ENCODE measurements at regions not wholly inside any gene's neighbourhood (a gene's known extent, or its start where the extent isn't known, plus 50 kb on each side); places are given as distances from the start of the nearest gene placed in this dataset.
"Not testable (repeated sequence)": the region's sequence is repeated elsewhere in the genome, so short reads cannot be mapped to it uniquely, and the experiment has no call there.

DNA sequence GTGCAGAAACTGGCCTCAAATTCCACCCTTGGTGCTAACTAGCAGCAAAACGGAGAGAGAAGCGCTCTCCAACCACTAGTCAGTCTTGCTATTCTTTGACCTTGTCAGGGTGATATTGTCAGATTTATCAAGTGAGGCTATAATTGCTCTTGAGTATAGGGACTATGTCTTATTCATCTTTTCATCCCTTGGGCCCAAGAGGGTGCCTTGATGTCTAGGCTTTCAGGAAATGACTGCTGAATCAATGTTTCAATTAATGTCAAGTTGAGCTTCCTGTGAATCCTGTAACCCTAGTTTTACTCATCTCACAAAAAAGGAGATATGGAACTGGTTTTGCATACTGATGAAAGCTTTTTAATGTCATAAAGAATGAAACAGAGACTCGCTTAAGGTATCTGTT lies 701.3 kb downstream of the EDEM1 start:
- DNase-seq: no peak

DNA sequence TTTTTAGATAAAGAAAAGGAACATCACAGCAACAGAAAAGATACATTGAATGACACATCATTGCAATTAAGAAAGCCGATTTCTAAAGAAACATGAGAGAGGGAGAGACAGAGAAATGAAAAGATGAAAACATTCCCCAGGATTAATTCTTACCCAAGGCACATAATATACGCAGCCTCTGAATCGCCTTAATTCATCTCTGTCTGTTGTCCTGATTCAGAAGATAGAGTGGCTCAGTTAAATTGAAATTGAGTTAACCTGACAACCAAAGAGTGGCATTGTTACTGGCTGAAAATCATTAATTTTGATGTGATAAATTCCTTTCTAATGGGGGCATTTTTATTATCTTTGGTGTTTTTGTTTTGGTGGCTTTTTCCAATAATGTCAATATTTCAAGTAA lies 701.9 kb downstream of the EDEM1 start:
- DNase-seq: no peak

DNA sequence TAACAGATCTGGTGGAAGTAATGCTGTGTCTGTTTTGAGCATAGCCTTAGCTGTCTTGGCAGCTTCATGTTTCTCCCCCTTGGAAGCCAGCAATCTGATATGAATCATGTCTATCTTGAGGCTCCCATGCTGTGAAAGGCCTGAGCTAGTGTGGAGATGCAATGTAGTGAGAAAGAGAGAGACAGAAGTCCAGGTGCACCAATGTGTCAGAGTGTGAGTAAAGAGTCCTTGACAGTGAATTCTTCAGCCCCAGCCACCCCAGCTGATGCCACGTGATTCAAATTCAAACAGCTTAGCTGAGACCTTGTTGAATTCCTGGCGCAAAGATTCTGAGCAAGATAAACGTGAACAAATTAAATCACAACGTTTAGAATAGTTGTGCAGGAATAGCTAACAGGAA lies 704.2 kb downstream of the EDEM1 start:
- DNase-seq: no peak

DNA sequence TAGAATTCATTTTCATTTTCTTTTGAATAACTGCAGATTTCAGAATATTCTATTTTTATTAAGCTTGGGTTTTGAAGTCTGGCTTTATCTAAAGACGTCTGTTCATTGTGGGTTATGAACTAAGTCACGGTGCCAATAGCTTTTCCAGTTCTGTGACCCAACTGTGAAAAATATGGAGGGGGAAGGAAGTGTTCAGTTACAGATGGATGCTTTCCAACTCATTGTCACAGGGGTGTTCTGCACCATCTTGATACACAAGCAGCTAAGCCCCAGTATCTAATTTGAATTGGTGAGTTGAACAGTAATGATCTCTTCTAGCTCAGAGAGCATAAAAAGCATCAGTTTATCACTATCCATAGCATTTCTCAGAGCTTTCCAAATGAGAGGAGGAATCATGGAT lies 710.6 kb downstream of the EDEM1 start:
- DNase-seq: no peak

DNA sequence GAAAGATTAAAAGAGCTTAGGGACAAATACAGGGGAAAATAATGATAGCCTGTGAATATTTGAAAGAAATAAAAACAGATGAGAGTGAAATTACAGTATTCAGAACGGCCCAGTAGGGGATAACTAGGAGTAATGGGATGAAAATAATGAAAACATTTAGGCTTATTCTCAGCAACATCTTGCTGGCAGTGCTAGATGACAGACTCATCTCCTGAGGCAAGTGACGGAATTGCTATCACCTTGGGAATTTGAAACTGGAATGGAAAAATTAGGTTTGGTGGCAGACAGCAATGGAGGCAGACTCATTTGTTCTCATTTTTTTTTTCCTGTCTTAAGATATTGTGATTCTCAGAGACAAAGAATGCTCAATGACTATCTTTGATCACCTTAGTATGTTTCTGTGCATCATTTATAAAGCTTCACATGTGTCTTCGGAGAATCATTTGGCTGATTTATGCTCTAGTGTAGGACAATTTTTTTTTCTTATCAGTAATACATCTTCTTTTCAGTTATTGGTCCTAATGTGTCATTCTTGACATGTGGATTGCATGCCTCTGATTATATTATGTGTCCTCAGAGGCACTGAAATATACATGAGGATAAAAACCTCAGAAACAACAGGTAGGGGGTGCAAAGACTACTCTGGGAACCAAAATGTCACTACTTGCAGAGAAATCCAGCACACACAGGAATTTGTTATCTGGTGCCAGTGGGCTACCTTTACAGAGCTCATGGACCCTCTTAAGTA lies 711.7 kb downstream of the EDEM1 start:
- DNase-seq: no peak

DNA sequence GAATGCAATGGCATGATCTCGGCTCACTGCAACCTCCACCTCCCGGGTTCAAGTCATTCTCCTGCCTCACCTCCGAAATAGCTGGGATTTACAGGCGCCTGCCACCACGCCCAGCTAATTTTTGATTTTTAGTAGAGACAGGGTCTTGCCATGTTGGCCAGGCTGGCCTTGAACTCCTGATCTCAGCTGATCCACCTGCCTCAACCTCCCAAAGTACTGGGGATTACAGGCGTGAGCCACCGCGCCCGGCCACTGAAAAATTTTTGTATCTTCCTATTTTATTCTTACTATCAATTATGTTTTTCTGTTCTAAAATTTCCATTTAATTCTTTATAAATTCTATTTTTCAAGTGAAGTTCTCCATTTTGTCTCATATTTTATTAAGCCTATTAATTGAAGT lies 730.4 kb downstream of the EDEM1 start:
- DNase-seq: no peak

DNA sequence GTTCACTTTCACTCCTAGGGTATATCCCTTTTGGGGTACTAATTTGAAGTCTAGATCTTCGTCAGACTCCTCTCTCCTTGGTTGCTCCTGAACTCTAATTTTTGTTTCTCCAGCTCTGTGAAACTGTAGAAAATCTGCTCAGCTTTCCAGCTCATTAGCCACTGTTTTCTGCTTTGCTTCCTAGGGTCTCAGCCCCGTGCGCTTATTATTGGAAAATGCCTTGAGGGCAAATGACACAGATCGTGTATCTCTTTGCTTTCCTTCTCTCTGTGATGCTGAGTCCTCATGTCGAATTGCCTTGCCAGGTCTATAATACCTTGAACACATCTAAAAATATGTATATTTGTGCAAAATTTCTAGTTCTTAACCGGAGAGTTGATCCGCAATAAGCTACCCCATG lies 731.1 kb downstream of the EDEM1 start:
- no peak for DNase-seq

DNA sequence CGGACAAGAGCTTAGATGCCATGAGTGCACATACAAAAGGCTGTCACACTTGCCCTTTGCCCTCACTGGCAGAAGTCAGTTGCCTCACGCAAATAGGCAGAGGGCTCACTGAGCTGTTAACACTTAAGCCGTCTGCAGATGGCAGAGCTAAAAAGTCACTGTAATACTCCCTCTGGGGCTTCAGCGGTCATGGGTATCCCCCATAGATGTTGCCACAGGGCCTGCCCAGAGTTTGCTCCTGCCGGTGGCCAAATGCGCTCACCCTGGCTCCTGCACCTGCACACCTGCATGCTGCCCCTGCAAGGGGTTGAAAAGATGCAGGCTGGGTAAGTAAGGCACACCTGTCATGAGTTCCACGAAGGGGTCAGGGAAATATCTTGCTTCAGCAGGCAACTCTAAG lies 741.5 kb downstream of the EDEM1 start:
- no peak for DNase-seq

DNA sequence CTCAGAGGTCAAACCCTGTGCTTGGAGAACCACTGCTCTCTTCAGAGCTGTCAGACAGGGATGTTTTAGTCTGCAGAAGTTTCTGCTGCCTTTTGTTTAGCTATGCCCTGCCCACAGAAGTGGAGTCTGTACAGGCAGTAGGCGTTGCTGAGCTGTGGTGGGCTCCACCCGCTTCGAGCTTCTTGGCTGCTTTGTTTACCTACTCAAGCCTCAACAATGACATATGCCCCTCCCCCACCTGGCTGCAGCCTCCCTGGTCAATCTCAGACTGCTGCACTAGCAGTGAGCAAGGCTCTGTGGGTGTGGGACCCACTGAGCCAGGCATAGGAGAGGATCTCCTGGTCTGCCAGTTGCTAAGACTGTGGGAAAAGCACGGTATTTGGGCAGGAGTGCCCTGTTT lies 756.6 kb downstream of the EDEM1 start:
- not testable (repeated sequence) for DNase-seq

DNA sequence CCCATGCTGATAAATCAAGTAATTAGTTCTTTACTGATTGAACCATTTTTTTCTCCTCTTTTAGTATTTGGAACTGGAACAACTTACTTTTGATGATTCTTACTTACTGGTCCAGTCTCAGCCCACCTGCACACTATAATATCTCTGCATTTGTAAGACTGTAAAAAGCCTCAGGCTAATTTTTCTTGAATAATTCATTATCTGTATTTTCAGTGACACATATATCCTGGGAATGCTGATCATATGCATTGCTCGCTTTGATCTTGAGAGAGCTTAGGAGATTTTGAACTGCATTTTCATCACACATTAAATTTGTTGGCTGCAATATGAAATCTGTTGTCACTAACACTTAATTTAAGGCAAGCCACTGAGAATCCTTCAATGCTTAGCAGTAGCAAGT lies 760.6 kb downstream of the EDEM1 start:
- no peak for DNase-seq

DNA sequence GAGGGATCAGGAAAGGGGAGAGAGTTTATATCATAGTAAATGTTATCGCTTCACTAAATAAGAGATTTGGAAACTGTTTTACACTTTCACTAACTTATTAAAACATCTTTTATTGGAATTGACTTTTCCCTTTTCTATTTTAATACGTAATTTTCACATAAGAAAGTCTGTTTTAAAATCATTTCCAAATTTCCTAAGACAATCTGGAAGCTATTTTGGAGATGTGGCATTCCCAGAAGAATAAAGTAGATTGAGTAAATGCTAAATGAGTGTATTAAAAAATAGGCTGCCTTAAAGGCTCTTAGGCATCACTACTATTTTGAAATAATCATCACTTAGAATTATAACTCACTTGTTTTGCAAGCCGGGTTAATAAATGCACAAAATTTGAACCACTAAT lies 763.5 kb downstream of the EDEM1 start:
- DNase-seq: no peak

DNA sequence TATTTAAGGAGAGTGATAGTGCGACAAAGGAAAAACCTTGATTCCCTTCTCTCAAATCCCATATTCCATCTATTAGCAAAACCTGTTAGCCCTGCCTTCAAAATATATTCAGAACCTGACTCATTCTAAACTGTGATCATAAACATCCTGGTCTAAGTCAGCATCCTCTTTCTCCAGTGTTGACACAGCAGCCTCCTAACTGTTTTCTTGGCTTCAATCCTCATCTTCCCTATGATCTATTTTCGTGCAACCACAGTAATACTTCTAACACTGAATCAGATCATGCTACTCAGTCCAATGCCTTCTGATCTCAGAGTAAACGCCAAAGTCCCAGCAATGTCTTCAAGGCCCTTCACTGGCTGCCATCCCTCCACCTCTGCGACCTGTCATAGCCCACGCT lies 785.1 kb downstream of the EDEM1 start:
- no peak for DNase-seq

DNA sequence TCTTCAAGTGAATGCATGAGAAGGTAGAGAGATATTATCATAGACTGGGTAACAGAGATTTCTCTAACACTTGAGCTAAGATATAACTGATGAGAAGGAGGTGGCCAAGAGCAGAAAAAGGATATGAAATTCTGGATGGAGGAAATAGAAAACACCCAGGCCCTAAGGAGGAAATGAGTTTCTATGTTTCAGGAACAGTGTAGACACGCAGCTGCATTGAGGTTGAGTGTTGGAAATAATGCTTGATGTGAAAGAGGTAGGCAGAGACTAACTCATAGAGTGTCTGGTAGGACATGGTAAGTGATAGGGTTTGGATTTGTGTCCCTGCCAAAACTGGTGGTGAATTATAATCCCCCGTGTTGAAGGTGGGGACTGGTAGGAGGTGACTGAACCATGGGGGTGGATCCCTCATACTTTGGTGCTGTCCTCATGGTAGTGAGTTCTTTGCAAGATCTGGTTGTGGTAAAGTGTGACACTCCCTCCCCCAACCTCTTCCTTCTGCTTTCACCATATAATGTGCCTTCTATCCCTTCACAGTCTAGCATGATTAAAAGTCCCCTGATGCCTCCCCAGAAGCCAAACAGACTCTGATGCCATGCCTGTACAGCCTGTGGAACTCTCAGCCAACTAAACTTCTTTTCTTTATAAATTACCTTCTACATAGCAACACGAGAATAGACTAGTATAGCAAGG lies 787.3 kb downstream of the EDEM1 start:
- DNase-seq: no peak

DNA sequence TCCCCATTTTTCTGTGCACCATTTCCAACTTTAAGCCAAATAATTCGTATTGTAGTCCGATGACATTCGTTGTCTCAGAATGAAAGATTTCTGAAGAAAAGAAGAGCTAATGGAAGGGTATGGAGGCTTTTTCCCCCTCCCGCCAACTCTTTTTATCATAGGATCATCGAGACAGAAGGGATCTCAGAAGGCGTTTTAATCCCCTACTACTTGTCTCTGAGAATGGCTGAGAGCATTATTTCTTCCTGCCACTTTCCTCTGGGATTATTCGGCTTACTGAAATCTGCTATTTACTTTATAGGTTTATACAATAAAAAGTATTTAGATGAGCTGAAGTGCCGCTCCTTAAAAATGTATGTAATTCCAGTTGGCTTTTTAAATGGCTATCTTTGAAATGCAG lies 789.8 kb downstream of the EDEM1 start:
- no peak for DNase-seq

DNA sequence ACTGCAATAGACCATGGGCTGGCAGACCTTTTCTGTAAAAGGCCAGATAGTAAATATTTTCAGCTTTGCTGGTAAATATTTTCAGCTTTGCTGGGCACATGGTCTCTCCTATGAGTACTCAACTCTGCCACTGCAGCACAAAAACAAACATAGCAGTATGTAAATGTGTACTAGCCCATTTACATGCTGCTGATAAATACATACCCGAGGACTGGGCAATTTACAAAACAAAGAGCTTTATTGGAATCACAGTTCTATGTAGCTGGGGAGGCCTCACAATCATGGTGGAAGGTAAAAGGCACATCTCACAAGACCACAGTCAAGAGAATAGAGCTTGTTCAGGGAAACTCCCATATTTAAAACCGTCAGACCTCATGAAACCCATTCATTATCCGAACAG lies 793.0 kb downstream of the EDEM1 start:
- DNase-seq: no peak

DNA sequence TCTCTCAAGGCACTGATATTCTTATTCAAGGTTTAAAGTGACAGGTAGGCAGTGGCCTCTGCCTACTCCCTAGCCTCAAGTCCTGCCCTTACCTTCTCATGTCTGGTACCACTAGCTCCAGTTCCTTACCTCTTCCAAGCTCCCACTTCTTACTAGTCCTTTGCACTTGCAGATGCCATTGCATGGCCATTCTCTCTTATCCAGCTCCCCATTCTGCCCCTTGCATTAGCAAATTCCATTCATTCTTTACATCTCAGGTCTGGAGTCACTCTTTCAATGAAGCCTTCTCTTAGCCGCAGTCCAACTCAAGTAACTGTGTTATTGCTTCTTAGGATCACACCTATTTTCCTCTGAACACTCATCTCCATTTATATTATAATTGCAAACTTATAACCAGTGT lies 807.1 kb downstream of the EDEM1 start:
- DNase-seq: no peak

DNA sequence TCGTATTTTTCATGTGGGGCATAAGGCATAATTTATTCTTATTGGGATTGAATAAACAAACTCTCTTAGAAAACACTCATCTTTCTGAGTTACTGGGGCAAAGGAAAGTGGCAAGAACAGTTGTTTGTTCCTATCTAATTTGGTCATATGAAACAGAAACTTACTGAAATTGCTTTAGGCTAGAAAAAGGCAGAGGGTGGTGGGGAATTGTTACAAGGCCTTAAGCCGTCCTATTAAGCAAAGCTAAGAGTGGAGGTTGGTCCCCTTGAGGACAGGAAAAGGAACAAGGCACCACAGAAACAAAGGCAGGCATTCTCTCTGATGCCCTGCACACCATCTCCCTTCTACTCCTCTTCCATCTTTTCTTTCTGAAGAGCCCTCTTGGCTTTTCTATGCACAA lies 830.9 kb downstream of the EDEM1 start:
- no peak for DNase-seq

DNA sequence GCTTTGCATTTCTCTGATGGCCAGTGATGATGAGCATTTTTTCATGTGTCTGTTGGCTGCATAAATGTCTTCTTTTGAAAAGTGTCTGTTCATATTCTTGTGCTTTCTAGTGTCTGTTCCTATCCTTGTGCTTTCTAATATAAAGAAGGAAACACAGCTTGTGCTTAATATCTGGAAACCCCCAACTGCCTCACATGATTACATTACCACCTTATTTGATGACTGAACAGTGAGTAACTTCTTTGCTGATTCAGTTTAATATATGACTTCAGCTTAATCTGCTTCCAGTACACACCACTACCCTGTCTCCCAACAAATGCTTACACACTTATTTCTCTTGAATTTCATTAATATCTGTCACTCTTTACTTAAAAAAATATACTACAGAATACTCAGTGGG lies 835.1 kb downstream of the EDEM1 start:
- DNase-seq: no peak

DNA sequence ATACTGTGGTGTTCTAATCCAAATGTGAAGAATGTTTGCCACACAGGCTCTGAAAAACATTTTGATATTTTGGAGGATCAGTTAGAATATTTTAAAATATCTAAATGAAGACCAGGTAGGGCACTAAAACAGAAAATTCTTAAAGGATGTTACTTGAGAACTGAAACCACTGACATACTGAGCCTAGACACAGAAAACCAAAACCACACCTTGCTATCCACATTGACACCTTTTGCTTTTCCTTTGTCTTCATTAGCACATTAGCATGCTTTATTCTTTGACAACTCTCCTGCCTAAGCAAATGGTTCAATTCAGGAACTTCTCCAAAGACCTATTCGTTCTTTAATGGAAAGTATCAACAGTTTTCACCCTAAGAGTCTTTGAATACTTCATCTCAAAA lies 835.9 kb upstream of the GRM7 start:
- DNase-seq: no peak

DNA sequence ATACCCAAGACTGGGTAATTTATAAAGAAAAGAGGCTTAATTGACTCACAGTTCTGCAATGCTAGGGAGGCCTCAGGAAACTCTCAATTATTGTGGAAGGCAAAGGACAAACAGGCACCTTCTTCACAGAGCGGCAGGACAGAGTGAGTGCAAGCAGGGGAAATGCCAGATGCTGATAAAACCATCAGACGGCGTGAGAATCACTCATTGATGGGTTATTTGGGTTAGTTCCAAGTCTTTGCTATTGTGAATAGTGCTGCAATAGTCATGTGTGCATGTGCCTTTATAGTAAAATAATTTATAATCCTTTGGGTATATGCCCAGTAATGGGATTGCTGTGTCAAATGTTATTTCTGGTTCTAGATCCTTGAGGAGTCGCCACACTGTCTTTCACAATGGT lies 830.3 kb upstream of the GRM7 start:
- not testable (repeated sequence) for DNase-seq

DNA sequence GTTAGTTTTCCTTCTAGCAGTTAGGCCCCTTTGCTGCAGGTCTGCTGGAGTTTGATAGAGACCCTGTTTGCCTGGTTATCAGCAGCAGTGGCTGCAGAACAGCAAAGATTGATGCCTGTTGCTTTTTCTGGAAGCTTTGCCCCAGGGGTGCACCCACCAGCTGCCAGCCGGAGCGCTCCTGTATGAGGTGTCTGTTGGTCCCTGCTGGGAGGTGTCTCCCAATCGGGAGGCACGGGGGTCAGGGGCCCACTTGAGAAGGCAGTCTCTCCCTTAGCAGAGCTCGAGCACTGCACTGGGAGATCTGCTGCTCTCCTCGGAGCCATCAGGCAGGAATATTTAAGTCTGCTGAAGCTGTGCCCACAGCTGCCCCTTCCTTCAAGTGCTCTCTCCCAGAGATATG lies 825.3 kb upstream of the GRM7 start:
- DNase-seq: no peak

DNA sequence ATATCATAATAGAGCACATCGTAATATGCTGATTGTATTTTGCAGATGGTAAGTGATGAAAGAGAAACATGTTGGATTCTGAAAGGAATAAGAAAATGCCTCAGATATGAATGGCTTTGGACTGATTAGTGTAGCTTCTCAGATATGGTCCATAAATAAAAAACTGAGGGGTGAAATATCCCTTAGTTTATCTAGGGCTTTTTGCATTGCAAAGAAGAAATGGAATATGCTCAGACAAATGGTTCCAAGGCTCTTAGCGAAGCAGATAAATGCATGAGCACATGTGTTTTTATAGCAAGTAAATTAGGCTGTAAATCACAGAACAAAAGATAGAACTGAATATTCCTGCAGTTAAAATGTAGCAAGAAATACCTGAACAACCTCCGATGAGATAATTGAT lies 820.9 kb upstream of the GRM7 start:
- DNase-seq: no peak

DNA sequence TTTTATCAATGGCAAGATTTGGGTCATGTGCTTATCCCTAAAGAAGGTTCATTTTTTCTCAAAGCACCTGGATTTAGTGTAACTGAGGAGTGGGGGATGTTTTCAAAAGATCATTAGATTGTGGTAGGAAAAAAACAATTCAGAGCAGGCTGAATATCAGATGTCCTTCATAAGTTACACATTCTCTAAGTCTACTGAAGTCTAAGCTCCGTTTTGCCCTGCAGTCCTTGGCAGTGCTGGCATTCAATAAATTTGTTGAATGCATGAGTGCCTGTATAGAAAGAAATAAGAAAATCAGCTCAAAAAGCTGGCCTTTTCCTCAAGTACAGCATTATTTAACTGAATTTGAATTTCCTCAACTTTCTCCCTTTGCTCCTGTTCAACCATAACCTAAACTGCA lies 819.0 kb upstream of the GRM7 start:
- no peak for DNase-seq

DNA sequence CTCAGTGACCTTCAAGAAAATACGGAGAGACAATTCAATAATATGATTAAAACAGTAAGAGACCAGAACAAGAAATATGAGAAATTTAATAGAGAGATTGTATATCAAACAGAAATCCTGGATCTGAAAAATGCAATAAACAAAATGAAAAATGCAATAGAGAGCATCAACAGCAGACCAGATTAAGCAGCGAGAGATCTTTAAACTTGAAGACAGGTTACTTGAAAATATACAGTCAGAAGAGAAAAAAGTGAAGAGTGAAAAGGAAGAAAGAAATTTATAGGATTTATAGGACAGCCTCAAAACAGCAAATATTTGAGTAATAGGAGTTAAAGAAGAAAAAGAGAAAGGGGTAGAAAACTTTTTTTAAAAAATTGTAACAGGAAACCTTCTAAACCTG lies 813.9 kb upstream of the GRM7 start:
- no peak for DNase-seq

DNA sequence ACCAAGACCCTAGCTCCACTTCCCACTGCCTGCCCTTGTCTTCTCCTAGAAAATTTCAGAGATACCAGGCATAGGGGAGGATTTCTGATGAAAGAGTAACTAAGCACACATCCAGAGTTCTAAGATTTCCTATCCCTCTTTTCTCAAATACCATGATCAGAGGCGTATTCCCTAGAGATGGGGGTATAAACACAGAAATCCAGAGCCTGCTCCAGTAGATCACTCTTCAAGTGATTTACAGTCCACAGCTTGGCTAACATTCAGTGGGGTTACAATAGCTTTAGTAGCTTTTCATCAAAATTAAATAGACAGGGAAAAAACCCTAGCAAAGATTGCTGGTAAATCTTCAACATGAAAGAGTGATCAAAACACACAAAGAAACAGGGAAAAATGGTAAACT lies 800.7 kb upstream of the GRM7 start:
- DNase-seq: no peak
